Effector memory CD8-positive, alpha-beta T cell (primary cell): ENCODE measurements at regions not wholly inside any gene's neighbourhood (a gene's known extent, or its start where the extent isn't known, plus 50 kb on each side); places are given as distances from the start of the nearest gene placed in this dataset.
A peak's percentile ranks its signal among the peaks of the same experiment; 100 is the strongest.
"Not testable (repeated sequence)": the region's sequence is repeated elsewhere in the genome, so short reads cannot be mapped to it uniquely, and the experiment has no call there.

Source experiments
- ATAC-seq: fragments of 150-1000 bp; cut with Tn5 transposase; replicated peaks from 2 replicates; pipeline ENCODE4 v1.10.0; 2021; ENCODE audit warnings: mild to moderate bottlenecking, moderate library complexity
- DNase-seq, 3 experiments: peaks; one replicate each; pipeline ENCODE4 v3.0.0; 2021
- H3K27ac Mint-ChIP-seq, 2 donors: one replicate each; pipeline ENCODE4 v1.8.0; 2022; ENCODE audit warnings: mild to moderate bottlenecking in 2 of 2, mixed read lengths in 2 of 2, moderate library complexity in 2 of 2
- H3K27me3 Mint-ChIP-seq, 2 donors: one replicate each; pipeline ENCODE4 v1.8.0; 2022; ENCODE audit warnings: mixed read lengths in 2 of 2
- H3K36me3 Mint-ChIP-seq: one replicate; pipeline ENCODE4 v1.8.0; 2022; ENCODE audit warnings: mild to moderate bottlenecking, moderate library complexity, mixed read lengths; ENCODE audit not compliant: insufficient read depth
- H3K4me1 Mint-ChIP-seq, 2 donors: one replicate each; pipeline ENCODE4 v1.8.0; 2022; ENCODE audit warnings: low read depth in 2 of 2, mixed read lengths in 2 of 2
- H3K4me3 Mint-ChIP-seq, 2 donors: one replicate each; pipeline ENCODE4 v1.8.0; 2022; ENCODE audit warnings: mild to moderate bottlenecking in 2 of 2, mixed read lengths in 2 of 2, moderate library complexity in 2 of 2
- H3K9me3 Mint-ChIP-seq, 2 donors: one replicate each; pipeline ENCODE4 v1.8.0; 2022; ENCODE audit warnings: mixed read lengths in 2 of 2

DNA sequence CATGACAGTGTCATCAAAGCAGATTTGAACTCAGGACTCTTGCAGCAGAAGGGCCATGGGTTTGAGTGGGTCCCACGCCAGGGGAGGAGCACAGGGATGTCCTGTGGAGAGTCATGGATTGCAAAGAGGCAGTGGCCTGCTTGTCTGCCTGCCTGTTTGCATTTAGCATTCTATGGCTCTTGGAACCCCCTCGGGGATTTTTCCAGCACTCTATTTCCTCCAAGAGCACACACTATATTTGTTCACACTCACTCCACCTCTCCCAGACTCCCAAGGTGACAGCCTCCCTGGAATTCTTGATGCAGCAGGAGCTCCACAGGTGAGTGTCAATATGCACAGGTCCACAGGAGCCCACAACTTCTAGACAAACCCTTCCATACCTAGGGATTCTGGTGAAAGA is 73.1 kb upstream of the LRRN2 start:
- Mint-ChIP-seq H3K27me3 (peaks cover 17 to 48% of the 10 kb centered on the region in 2 donors), H3K4me3 (no peak overlapping the region), H3K27ac (no peak overlapping the region), H3K36me3 (no peaks in the 10 kb centered on the region), H3K9me3 (no peaks in the 10 kb centered on the region), H3K4me1 (peaks cover 1 to 4% of the 10 kb centered on the region in 2 donors)
- no peak for ATAC-seq
- no peak for DNase-seq

DNA sequence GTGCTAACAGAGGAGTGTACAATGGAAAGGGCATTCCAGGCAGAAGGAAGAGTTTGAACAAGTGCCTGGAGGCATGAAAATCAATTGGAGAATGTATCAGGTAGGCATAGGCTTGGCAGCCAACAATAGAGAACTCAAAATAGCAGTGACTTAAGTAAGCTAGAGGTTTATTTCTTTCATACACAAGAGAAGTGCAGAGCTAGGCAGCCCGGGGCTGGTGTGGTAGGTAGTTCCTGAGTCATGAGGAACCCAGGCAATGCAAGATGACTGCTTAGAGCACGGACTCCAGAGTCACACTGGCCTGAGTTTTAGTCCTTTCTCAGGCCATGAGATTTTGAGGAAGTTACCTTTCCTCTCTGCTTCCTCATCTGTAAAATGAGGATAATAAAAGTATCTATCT is 74.8 kb upstream of the LRRN2 start:
- ATAC-seq (no peak), DNase-seq (no peak)
- Mint-ChIP-seq H3K27ac (no peak overlapping the region), H3K4me1 (peaks cover 5 to 10% of the 10 kb centered on the region in 2 donors), H3K9me3 (no peaks in the 10 kb centered on the region), H3K27me3 (peaks cover 13 to 47% of the 10 kb centered on the region in 2 donors), H3K36me3 (no peaks in the 10 kb centered on the region), H3K4me3 (no peak overlapping the region)

DNA sequence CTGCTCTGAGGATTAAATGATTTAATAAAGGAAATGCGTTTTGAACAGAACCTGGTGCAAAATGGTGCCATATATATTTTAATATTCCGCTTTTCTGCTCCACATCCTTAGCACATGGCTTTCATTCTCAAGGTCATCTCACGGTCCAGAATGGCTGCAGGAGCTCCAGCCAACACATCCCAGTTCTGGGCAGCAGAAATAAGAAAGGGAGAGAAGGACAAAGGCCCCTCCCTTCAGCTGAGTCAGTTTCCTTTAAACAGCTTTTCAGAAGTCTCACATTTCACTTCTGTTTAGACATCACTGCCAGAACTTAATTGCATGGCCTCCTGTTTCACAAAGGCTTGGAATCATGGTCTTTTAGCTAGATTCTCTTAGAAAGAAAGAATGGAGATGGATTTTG is 75.2 kb upstream of the LRRN2 start:
- Mint-ChIP-seq H3K4me3 (no peak overlapping the region), H3K36me3 (no peaks in the 10 kb centered on the region), H3K4me1 (peaks cover 5 to 10% of the 10 kb centered on the region in 2 donors), H3K27ac (no peak overlapping the region), H3K9me3 (no peaks in the 10 kb centered on the region), H3K27me3 (peaks cover 17 to 51% of the 10 kb centered on the region in 2 donors)
- no peak for ATAC-seq
- DNase-seq, result no peak

DNA sequence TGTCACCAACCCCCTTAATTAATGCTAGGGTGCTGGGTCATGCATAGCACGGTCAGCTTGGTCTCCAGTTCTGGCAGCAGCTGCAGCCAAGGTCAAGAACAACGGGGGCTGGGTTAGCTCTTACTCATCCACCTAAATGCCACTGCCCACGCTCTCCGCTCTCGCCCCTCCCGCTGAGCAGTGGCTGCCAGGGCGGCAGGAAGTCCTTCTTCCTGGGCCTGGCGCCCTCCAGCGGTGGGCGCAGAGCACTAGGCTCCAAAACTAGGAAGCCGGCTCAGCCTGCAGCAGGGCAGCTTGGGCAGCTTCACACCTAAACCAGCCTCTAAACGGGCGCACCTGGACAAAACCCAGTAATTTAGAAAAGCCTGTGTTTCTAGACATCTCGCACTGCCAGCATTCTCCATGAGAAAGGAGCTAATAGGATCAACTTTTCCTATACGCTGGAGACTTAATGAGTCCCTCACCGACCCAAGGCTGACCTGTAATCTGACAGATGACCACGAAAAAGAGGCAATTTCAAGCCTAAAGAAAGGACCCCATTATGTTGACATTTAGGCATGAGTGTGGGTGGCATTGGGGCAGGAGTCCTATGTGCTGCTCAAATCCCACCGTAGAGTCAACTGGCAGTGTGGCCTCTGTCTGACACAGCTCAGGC is 78.4 kb upstream of the LRRN2 start:
- ATAC-seq, result peak; percentile 91
- Mint-ChIP-seq H3K27ac (no peak overlapping the region), H3K4me3 (peak overlapping the region in 1 of 2 donors; percentile 12), H3K4me1 (peaks cover 5 to 10% of the 10 kb centered on the region in 2 donors), H3K27me3 (peaks cover 36 to 75% of the 10 kb centered on the region in 2 donors), H3K36me3 (no peaks in the 10 kb centered on the region), H3K9me3 (no peaks in the 10 kb centered on the region)
- DNase-seq, result peak; percentile 35 to 57 (median 51)

DNA sequence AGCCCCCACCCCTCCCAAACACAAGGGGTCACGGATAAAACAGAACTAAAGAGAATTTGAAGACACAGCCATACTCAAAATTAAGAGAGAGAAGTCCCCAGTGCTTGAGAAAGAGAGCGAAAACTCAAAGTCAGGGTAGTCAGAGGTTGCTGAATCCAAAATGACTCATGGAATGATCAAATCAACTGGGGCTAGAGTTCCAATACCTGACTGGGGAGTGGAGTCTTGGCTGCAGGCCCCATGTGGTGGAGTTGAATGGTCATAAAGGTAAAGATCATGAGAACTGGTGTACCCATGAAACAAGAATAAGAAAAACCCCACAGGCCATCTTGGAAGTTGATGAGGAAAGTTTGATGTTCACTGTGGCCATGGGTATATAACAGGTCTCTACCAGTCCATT is 84.5 kb upstream of the LRRN2 start:
- Mint-ChIP-seq H3K9me3 (no peaks in the 10 kb centered on the region), H3K4me1 (no peaks in the 10 kb centered on the region), H3K4me3 (no peak overlapping the region), H3K27me3 (peaks cover 70 to 96% of the 10 kb centered on the region in 2 donors), H3K36me3 (no peaks in the 10 kb centered on the region), H3K27ac (peak overlapping the region in 1 of 2 donors; percentile 6)
- ATAC-seq (no peak), DNase-seq (no peak)

DNA sequence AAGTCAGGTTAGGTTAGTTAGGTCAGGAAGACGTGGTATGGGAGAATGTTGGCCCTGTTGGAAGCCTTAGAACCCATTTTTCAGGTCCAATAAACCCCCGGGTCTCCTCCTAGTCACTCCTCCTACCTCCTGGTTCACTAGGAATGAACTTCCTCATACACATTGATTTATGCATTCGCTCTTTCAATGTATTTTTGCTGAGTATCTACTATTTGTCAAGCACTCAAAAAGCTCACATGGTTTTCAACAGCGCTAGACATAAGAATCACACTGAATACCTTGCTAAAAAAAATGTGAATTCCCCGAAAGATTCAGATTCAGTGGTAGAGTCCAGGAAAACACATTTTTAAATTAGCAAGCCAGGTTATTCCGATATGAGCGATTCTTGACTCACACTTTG is 85.8 kb upstream of the LRRN2 start:
- H3K27ac Mint-ChIP-seq, result no peak overlapping the region
- H3K27me3 Mint-ChIP-seq, result peaks cover 68 to 95% of the 10 kb centered on the region in 2 donors
- ATAC-seq, result no peak
- no peaks in the 10 kb centered on the region for H3K9me3 Mint-ChIP-seq
- no peaks in the 10 kb centered on the region for H3K36me3 Mint-ChIP-seq
- no peak overlapping the region for H3K4me3 Mint-ChIP-seq
- DNase-seq, result no peak
- no peaks in the 10 kb centered on the region for H3K4me1 Mint-ChIP-seq

DNA sequence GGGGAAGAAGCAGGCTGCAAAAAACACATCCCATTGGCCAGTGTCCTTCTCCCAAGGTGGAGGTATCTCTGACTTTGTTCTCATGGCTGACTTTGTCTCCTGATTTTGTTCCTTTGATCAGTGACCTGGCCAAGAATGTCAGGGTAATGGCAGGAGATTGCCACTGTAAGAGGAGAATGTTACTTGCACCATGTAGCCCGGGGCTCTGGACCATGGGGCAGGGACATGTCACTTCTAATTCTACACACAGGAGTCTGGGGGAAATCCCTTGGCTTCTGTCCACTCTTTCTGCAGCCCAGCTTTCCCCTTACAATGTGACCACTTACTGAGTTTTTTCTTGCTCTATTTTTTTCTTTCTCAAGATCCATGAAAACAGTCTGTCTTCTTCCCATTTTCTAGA is 87.7 kb upstream of the LRRN2 start:
- H3K4me1 Mint-ChIP-seq, result no peaks in the 10 kb centered on the region
- H3K4me3 Mint-ChIP-seq, result no peak overlapping the region
- no peak for ATAC-seq
- no peak for DNase-seq
- H3K27me3 Mint-ChIP-seq, result peaks cover 62 to 77% of the 10 kb centered on the region in 2 donors
- H3K36me3 Mint-ChIP-seq, result no peaks in the 10 kb centered on the region
- H3K9me3 Mint-ChIP-seq, result no peaks in the 10 kb centered on the region
- H3K27ac Mint-ChIP-seq, result no peak overlapping the region

DNA sequence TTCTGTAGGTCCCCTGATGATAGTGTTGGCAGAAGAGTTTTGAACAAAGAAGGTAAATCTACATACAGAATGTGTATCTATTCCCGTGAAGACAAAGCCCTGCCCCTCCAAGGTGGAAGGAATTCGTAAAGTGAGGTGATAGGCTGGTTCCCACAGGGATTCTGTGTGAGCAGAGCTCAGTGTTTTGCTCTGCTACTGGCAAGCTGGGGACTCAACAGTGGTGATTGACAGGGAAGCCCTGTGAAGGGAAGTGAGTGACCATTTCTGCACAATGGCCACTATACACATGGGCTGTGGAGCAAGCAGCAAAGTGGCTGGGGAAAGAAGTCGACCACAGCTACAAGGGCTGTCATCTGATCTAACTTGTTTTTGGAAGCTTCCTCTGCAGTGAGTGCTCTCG is 90.0 kb upstream of the LRRN2 start:
- H3K36me3 Mint-ChIP-seq, result no peaks in the 10 kb centered on the region
- no peak overlapping the region for H3K4me3 Mint-ChIP-seq
- H3K9me3 Mint-ChIP-seq, result no peaks in the 10 kb centered on the region
- ATAC-seq (no peak), DNase-seq (no peak)
- H3K27ac Mint-ChIP-seq, result no peak overlapping the region
- peaks cover 42 to 63% of the 10 kb centered on the region in 2 donors for H3K27me3 Mint-ChIP-seq
- H3K4me1 Mint-ChIP-seq, result no peaks in the 10 kb centered on the region

DNA sequence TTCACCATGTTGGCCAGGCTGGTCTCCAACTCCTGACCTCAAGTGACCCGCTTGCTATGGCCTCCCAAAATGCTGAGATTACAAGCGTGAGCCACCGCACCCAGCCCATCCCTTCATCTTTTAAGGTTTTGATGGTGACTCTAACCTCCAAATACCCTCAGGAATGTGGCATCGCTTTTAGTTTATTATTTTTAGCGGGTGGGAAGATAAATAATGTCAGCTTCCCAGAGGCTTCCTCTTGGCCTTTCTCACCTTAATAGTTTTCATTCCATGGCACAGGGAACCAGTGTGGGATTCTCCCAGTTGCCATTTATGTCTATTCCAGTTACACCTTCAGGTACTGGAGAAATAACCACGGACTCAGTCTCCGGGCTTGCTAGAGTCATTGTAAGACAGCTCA is 92.1 kb upstream of the LRRN2 start:
- Mint-ChIP-seq H3K4me3 (no peak overlapping the region), H3K36me3 (no peaks in the 10 kb centered on the region), H3K27me3 (peaks cover 45 to 60% of the 10 kb centered on the region in 2 donors), H3K27ac (no peak overlapping the region), H3K9me3 (no peaks in the 10 kb centered on the region), H3K4me1 (no peaks in the 10 kb centered on the region)
- no peak for ATAC-seq
- no peak for DNase-seq

DNA sequence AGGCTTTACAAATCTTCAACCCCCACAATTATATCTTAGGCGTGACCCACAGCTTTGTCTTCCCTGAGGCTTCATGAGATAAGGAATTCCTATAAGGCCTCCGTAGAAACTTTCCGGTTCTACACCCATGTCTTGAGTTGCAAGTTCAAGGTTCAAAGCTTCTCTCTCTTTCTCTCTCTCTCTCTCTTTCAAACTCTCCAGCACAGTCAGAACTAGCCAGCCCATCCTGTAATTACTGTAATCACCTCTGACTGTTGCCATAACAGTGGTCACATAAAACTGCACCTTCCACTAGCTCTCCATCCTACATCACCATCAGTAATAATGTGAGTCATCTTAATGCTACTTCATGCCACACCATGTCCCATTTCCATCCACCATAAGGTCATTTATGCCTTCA is 90.0 kb upstream of the NFASC start:
- Mint-ChIP-seq H3K27ac (no peak overlapping the region), H3K4me1 (no peaks in the 10 kb centered on the region), H3K4me3 (no peak overlapping the region), H3K27me3 (peaks cover 34 to 42% of the 10 kb centered on the region in 2 donors), H3K36me3 (no peaks in the 10 kb centered on the region), H3K9me3 (no peaks in the 10 kb centered on the region)
- ATAC-seq (no peak), DNase-seq (no peak)

DNA sequence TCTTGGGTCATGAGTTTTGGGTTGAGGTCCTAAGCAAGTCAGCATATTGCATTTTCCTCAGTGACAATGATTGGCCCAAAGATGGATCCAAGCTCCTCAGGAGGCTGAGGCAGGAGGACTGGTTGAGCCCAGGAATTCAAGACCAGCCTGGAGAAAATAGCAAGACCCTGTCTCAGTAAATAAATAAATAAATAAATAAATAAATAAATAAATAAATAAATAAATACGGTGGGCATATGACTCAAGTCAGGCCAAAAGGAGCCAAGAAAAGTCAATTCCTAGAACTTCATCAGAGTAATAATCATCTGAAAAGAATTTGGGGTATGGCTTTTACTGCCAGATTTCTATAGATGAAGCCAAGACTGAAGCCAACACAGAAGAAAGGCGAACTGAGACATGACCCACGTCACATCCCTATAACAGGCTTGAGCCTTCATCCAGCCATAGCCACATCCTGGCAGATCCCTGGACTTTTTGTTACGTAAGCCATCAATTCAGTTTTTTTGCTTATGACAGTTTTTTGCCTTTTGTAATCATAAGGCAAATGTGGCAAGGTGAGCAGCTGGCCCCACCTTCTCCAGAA is 88.5 kb upstream of the NFASC start:
- no peak for DNase-seq
- Mint-ChIP-seq H3K9me3 (no peaks in the 10 kb centered on the region), H3K27me3 (peaks cover 44 to 51% of the 10 kb centered on the region in 2 donors), H3K4me1 (no peaks in the 10 kb centered on the region), H3K4me3 (no peak overlapping the region), H3K36me3 (no peaks in the 10 kb centered on the region), H3K27ac (no peak overlapping the region)
- no peak for ATAC-seq

DNA sequence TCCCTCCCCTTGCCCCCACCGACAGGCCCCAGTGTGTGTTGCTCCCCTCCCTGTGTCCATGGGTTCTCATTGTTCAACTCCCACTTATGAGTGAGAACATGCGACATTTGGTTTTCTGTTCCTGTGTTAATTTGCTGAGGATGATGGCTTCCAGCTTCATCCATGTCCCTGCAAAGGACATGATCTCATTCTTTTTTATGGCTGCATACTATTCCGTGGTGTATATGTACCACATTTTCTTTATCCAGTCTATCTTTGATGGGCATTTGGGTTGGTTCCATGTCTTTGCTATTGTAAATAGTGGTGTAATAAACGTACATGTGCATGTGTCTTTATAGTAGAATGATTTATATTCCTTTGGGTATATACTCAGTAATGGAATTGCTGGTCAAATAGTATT is 85.6 kb upstream of the NFASC start:
- H3K36me3 Mint-ChIP-seq, ATAC-seq, H3K27ac Mint-ChIP-seq, H3K9me3 Mint-ChIP-seq, H3K4me3 Mint-ChIP-seq, H3K4me1 Mint-ChIP-seq, DNase-seq: not testable (repeated sequence)
- peaks cover 65 to 69% of the 10 kb centered on the region in 2 donors for H3K27me3 Mint-ChIP-seq

DNA sequence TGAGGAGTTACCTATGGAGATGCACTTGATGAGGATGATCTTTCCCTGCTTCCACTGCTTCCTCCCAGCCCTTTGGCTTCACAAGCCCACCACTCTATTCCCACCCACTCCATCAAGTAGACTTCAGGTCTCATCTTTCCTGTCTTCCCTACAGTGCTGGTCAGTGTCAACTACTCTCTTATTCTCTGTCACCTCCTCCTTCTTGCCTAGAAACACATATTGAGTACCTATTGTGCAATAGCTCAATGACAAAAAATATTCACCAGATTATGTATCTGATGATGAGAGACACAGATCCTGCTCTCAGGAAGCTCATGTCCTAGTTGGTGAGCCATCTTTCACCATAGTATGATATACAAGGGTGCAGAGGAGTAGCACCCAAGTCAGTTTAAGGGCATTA is 82.2 kb upstream of the NFASC start:
- H3K9me3 Mint-ChIP-seq, result no peaks in the 10 kb centered on the region
- no peak for DNase-seq
- H3K27ac Mint-ChIP-seq, result no peak overlapping the region
- no peak for ATAC-seq
- H3K4me3 Mint-ChIP-seq, result no peak overlapping the region
- peaks cover 0 to 4% of the 10 kb centered on the region in 2 donors for H3K4me1 Mint-ChIP-seq
- no peaks in the 10 kb centered on the region for H3K36me3 Mint-ChIP-seq
- peaks cover 62 to 67% of the 10 kb centered on the region in 2 donors for H3K27me3 Mint-ChIP-seq
